RPMI7951 (cell line): ENCODE measurements at regions not wholly inside any gene's neighbourhood (a gene's known extent, or its start where the extent isn't known, plus 50 kb on each side); places are given as distances from the start of the nearest gene placed in this dataset.
A peak's percentile ranks its signal among the peaks of the same experiment; 100 is the strongest.

Experiments used
- DNase-seq: peaks from one replicate; pipeline ENCODE4 v3.0.0-alpha.2; 2012; ENCODE audit warnings: low read depth

DNA sequence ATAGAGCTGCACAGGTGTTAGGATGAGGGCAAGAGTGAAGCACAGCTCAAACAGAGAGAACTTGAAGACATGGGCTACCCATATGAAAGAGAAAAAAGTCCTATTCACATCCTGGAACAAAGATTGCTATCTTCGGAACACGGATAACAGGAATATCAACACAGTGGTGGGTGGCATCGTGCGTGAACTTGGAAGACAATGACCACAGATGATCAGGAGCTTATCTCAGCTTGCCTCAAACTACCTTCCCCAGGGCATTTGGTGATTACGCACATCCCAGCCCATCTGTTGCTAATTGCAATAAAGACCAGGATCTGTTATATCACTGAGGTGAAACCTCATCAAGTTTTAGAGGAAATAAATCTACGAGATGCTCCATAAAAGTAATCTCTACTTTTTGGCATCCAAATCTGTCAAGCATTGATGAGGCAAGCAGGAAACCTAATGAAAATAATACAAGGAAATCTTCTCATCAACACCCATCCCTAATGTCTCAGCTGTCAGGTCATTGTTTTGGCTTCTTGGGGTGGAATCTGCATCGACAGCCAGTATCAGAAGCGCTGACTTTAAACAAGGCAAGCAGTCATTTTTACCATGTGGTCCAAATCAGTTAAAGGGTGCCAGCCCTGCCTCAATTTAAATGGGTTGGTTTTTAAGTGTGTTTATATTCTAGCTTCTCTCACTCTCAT, 188.2 kb downstream of the SPCS3 start:
- DNase-seq: no peak

DNA sequence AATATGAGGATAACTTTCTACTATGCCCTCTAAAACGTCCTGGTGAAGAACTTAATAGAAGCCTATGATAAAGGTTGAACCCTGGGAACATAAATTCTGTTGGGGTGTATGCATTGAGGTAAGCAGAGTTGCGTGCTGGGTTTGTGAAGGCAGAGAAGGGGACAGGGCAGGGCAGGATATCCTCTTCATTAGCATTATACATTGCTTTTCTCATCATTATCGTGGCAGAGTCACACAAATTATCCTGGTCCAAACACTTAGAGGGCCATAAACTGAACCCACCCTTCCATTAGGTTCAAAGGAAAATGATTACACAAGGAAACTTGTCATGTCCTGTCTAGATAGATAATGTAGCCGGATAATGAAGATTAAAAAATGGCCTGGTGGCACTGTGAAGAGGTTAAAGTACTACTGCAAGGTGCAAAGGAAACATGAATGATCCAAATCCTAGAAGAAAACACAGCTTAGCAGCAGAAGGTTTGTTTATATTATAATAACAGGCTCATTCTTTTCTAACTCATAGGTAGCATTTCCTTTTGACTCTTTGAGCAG, 189.1 kb downstream of the SPCS3 start:
- no peak for DNase-seq

DNA sequence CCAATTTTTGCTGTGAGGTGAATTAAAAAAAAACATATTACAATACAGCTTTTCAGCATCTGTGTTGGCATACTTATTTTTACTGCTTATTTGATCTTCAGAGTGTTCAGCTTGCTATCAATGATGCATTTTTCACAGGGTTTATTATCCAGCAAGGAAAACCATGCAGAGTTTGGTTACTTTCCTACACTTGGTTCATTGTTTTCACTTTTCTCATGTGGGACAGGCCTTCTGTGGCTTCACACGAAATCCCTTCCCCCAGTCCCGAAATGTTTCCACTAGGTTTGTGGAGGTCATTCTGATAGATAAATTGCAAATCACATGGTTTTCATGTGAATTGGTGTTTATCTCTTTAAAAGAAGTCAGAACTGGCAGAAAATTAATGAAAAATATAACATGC, 205.8 kb downstream of the SPCS3 start:
- no peak for DNase-seq

DNA sequence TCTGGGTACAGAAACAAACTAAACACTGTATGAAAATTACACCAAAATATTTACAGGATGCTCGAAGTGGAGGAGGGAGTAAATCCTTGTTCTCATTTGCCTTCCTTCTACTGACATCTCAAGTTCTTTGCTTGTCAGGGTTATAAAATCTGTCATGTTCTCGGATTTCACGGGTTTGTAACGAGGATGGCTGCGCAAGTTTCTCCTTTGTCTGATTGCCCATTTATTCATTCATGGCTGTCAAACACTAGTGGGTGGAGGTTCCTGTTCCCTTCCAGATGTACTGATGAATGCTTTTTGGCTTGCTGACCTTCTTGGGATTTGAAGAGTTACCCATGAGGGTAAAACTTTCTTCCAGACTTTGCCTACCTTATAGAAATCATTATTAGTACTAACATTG, 206.9 kb downstream of the SPCS3 start:
- no peak for DNase-seq

DNA sequence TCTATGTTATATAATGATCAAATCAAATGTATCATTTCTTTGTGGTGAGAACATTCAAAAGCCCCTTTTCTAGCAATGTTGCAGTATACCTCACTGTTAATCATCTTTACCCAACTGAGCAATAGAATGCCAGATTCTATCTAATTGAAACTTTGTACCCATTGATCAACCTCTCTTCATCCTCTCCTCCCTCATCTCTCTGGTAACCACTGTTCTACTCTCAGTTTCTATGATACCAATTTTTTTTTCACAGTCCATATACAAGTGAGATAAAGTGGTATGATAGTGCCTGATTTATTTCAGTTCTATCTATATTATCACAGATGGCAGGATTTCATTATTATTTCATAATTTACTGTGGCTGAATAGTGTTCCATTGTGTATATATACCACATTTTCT, 209.8 kb downstream of the SPCS3 start:
- DNase-seq: no peak

DNA sequence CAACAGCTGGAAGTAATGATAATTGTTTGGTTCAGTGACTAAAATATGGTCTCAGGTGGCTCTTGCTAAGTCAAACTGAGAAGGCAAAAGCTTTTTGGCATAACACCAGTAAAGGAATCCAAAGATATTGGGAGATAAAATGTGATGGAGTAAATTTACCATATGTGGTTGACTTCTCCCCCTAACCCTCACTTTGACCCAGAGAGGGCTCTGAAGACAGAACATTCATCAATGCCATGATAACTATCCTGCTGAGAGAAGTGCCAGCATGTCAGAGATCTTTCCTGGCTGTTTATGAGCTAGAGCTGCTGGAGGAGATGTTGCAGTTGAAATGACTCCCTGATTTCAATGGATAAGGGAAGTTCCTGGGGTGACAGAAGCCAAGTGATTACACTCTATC, 213.4 kb downstream of the SPCS3 start:
- DNase-seq: peak; percentile 40

DNA sequence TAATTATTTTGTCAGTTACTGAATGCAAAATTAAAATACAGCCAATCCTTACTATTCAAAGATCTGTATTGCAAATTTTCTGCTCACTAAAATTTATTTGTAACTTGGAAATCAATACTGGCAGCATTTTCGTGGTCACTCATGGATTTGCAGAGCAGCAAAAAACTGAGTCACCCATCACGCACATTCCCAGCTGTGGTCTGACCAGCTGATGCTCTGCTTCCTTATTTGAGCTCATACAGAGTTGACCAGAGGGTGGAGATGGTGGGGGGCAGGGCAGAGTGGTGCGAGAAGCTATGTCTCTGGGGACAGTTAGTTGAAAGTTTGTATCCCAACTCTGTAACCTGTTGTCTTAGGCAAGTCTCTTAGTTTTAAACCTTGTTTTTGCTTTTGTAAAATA, 214.8 kb downstream of the SPCS3 start:
- peak; percentile 88 for DNase-seq

DNA sequence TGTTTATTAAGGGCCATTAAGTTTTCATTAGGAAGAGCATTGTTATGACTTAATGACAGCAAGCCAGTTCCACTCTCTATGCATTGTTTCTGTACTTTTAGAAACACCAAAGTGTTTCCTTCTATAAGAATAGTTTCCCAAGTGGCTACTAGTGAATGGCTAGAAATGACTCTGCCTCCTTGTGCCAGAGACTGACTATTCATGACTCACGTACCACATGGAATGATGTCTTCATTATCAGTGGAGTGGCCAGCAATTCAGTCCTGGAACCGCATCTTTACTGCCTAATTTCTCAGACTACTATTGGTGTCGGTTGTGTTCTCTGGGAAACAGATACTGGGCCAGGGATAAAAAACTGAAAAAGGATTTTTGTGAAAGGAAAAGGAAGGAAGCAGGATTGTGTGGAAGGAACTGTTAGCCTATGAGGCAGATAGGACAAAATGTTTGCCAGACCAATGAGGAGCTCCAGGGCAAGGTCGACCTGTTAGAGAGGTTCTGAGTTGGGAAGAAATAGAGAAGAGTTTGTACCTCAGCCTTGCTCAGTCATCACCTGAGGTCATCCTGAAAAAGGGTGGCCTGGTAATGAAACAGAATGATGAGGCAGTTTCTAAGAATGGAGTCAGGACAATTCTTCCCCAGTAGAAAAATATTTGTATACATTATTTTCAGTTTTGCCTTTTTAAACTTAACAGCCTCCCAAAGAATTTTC, 218.6 kb downstream of the SPCS3 start:
- peak; percentile 90 for DNase-seq

DNA sequence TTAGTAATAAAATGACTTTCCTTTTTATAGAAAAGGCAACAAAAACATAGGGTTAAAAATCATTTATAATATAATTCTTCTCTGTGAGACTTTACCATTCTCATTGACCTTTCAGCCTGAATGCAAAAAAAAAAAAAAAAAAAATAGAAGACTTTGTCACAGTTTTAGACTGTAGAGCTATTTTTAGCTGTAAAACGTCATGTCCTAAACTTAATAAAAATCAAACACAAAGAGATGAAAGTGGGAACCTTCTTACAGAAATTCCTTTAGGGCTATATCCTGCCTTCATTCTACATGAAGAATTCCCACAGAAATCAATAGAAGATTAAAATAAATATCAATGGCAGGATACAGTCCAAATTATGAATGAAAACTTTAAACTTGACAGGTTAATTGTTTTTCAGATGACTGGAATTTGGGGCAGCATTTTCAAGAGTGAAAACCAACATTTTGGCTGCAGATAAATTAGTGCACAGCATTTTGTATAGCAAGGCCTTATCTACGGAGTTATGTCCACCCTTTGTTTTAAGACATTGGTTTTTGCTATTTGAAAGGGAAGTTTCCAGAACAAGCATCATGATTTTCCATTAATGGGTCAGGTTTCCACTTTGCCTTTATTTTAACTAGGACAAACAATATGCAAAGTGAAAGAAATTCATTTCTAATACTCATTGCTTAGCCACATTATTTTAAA, 219.5 kb downstream of the SPCS3 start:
- DNase-seq: no peak

DNA sequence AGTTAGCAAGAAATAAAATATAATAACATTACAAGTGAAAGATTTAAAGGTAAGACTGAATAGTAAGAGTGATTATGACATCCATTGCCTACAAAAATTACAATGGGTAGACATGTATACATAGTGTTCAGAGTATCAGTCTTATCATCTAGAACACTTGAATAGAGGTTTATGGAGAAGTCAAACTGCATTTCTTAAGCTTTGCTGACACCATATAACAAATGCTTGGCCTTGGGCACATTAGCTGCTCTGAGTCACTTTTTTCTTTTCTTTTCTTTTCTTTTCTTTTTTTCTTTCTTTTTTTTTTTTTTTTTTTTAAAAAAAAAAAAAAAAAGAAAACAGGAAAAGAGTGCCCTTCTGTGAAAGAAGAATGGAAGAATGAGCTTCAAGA, 220.0 kb downstream of the SPCS3 start:
- DNase-seq: peak; percentile 61

DNA sequence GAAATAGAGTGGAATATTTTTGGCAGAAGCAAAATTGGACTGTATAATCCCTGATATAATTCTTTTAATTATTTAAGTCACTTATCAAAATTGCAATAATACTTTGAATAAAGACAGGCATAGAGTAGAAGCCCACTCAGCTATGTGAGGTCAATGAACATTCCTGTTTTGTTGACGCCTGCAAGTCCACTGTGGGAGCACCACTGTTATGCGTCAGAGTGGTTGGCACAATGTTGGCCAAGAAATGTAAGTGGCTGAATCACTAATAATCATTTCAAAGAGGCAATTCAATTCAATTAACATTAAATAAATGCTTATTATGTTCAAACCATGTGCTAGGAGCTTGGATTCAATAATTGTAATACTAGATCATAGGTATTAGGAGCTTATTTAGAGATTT, 221.0 kb downstream of the SPCS3 start:
- DNase-seq: peak; percentile 53

DNA sequence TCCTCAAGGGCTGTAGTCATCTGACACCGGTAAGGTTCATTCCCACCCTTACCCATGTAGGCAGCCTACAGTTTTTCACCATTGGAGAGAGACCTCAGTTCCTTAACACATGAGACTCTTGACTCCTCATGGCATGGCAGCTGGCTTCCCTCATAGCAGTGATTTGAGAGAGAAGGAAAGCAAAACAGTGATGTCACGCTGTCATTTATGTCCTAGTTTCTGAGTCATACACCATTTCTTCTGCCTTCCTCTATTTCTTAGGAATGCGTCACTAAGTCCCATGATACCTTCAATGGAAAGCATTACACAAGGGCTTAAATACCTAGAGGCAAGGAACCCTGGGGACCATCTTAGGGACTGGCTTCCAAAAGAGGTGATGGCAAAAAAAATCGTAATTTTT, 226.1 kb downstream of the SPCS3 start:
- peak; percentile 58 for DNase-seq

DNA sequence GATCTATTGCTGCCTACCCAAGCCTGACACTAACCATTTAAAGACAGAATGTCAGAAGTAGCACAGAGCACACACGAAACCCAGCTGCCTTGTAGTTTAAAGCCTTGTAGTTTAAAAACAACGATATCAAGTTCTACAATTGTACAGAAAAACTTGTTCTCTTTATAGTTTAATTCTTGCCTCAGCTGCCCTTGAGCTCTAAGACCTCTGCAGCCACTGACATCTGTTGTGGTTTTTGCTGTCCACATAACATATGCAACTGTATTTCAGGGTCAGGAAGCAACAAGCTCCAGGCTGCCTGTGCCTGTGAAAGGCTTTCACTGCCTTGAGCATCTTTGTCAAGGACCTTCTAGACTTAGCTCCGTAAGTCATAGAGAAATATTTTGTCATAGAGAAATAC, 227.2 kb downstream of the SPCS3 start:
- peak; percentile 92 for DNase-seq

DNA sequence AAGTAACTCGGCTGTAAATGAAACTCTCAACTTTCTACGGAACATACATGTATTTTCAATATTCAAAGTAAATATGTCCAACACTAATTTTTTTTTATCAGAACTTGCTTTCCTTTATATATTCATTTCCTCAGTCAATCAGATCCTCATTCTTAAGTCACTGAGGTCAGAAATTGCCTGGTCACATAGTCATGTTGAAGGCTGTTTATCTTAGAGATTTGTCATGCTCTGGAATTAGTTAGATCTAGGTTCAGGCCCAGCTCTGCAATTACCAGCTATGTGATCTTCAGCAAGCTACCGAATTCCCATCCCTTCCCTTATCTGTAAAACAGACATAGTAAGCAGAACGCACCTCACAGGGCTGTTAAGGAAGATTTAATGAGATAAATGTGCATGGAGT, 228.8 kb downstream of the SPCS3 start:
- DNase-seq: peak; percentile 75

DNA sequence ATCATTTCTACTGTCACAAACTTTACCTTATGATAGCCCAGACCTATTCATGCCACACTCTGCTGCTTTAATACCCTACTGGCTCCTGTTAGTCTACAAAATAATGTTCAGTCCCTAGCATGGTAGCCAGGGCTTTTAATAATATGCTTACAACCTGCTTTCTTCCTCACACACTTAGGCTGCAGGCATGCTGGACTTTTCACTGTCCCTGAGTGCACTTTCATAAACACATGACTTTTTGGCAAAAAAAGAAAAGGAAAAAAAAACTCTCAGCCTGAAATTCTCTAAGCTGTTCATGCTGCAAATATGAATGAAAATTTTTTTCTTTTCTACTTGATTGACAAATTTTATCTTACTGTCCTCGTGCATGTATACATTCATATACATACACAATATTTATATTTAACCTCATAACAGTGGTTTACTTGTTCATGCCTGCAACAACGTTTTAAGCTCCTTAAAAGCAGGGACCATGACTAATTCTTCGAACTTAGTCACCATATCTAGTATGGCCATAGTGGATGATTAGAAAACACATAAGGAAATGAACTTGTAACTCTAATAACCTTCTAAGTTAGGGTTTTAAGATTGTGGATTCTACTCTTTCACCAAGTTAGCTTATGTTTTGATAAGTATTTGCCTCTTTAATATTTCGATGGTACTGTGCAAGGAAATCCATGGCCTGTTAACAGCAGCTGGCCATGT, 229.5 kb downstream of the SPCS3 start:
- DNase-seq: peak; percentile 63

DNA sequence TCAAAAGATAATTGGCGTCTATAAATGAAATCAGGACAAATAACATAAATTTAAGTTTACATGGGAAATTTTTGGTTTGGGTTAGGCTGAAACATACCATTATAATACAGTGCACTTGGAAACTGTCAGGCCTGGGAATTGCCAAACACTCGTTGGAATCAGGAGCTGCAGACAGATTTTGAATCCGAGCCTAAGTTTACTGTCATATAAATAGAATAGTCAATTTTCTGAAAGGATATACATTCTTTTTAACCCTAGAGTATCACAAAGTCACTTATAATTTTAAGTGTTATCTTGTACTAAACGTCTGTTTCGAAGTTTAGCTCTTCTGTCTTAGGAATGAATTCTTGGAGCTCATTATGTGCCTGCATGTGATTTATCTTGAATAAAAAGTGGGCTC, 234.1 kb downstream of the VEGFC start:
- no peak for DNase-seq

DNA sequence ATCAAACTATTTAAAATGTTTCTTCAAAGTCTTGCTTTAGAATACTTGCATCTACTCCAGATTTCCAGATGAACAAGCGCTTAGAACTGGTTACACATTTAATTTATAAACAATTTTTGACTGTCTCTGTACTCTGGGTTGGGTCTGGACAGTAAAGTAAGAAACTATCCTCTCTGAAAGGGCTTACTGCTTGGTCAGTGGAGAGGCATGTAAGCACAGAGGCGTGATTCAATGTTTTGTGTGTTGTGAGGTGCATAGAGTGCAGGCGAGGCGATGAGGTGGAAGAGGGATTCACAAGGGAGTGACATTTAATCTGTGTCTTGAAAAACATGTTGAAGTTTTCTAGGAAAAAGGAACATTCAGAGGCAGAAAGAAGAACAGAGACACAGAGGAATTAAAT, 231.4 kb downstream of the VEGFC start:
- no peak for DNase-seq

DNA sequence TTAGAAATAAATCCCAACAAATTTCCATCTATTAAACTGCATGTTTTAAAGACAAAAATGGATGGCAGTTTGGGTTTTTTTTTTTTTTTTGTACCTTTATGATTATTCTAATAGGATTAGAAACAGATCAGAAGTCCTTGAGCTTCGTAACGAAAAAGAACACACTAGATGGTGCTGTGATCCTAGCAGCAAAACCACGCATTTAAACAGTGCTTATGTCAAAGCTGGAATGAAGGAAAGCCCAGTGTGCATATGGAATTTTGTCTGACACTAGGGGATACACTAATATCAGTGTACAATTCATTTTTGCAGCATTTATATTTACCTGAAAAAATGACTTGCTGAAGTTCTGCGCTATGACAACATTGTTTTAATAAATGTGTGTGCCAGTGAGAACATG, 229.1 kb downstream of the VEGFC start:
- DNase-seq: peak; percentile 62

DNA sequence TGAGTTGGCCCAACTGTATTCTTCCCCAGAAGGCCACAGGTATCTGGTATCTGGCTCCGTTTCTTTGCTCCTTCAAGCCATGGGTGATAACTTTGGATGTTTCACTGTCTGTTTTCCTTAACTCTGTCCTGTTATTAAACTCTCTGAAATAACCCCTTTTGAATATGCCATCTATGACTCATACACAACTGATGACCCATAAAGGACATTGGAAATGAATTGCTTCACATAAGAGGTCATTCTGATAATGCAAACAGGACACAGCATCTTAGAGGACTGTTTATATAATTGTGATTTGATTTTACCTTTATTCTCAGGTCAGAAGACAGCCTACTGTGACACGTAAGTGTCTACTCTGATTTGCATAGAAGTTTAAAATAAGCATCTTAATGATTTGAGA, 227.7 kb downstream of the VEGFC start:
- no peak for DNase-seq

DNA sequence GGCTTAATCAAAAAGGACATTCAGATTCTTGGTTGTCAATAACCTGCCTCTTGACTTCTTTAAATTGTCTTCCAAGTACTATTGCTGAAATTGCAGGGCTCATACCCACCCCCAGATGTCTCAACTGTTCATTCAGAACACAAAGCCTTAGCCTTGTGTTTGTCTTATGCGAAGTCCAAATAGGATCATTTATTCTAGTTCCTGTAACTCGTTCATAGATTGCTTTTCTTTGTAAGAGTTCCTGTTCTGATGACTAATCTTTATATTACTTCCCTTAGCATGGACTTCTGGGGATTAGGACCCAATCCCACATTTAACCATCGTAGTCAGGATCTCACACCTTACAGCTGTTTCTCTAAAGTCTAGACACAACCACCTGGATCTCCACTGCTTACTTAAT, 226.0 kb downstream of the VEGFC start:
- no peak for DNase-seq

DNA sequence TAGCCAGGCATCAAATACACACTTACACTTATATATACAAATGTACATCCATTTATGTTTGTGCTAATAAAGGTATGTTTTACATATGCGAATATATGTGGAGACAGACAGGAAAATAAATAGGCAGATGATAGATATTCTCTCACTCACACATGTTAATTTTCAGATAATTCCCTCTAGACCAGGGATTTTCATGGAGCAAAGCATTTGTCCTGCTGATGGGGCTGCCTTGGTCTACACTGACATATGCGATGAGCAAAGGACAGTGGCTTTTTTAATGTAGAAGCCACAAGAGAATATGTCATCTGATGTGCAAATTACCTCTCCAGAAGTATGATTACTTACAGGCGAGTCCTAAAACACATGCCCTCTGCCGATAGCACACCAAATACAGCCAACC, 224.5 kb downstream of the VEGFC start:
- no peak for DNase-seq

DNA sequence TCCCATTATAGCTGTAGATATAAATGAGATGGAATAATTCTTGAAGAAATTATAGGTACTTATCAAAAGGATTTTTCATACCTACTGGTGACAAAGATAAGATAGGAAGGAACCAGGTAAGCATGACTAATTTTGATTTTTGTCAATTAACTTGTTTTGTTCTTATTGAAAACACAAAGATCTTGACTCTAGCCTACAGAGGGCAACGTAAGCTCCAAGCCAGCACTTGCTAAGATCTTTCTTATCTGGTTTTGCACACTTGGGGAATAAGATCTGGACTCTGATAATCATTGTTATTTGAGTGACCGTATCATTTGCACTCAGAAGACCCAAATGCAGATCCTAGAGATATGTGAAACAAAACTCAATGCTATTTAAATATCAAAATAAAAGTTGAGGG, 223.4 kb downstream of the VEGFC start:
- DNase-seq: no peak
